ENCODE measurements at regions not wholly inside any gene's neighbourhood (a gene's known extent, or its start where the extent isn't known, plus 50 kb on each side); places are given as distances from the start of the nearest gene placed in this dataset.

GRCh38 chr4:65250916-65251315 is 419.4 kb downstream of the EPHA5 start:
- TF ChIP-seq FOXM1 (IDR thresholded peaks at IDR 0.05; ENCODE audit: borderline replicate concordance) (no peak), SP1 (IDR thresholded peaks at IDR 0.05) (no peak), L3MBTL2 (conservative IDR thresholded peaks at IDR 0.05) (no peak), ELF4 (IDR thresholded peaks at IDR 0.05) (no peak), HDGF (IDR thresholded peaks at IDR 0.05; ENCODE audit: borderline replicate concordance) (no peak), TARDBP (IDR thresholded peaks at IDR 0.05) (no peak), FOXK2 (IDR thresholded peaks at IDR 0.05) (no peak)
